SW 1271 (cell line): ENCODE measurements at regions not wholly inside any gene's neighbourhood (a gene's known extent, or its start where the extent isn't known, plus 50 kb on each side); places are given as distances from the start of the nearest gene placed in this dataset.

Source experiments
- DNase-seq, 2 experiments: peaks; one replicate each; lab custom pipeline; 2025; lab: John Stamatoyannopoulos, UW

DNA sequence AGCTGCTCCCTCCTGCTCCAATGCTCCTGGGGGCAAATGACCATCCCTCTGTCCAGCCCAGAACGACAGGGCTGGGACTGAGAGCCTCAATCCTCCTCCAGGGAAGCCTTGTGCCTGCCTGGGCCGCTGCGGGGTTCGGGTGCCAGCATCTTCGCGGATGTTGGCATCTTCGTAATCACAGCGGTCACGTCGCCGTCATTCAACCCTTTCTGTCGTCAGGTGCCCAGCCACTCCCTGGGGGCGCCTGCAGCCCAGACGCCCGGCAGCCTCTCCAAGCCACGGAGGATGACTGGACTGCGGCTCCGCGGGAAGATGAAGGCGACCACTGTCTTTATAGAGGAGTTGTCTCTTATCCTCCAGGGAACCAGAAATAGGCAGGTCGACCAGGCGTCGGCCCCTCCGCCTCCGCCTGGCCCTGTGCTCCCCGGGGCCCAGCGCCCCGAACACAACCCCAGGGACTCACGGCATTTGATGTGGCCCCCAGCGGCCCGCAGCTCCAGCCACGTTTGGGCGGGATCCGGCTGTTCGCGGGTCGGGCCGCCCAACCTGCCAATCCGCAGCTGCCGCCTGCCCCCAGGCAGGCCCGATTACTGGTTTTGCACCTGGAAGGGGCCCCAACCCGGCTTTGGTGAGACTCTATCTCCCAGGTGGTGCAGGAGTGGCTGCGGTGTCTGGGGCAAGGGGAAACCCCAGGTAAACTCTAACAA is 113.9 kb downstream of the THNSL2 start:
- DNase-seq: no peak

DNA sequence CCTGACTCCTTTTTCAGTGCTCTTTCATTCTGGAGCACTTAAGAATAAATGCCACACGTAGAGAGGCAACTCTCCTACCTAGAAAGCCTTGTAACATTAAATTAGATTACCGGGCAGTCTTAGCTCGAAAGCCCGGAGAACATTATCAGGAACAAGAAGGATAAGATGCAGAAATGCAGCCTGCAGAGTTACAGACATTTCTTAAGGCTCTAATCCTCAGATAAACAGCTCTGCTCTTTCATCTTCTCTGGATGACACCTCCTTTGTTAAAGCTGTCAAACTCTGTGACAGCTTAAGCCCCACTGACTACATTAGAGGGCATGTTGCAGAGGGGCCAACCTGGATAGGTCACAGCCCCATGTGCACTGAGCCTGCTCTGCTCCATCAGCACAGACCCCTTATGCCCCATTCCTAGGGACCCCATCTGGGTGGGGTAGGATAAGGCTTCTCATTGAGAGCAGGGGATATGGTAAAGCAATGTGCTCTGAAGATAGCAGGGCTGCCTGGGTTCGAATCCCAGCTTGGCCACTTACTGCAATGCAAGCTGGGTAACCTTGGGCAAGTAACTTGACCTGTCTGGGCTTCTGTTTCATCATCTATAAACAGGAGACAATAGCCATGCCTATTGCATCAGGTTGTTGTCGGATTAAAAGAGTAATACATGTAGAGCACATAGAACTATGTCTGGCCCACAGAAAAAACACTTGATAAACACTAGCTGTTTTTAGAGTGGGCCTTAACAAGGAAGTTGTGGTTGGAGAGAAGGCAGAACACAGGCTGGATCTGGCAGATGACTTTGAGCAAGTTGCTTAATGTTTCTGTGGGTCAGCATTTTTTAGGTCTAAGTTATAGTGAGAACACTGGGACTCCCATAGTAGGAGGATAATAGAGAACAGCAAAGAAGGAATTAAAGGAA is 111.4 kb downstream of the THNSL2 start:
- no peak for DNase-seq

DNA sequence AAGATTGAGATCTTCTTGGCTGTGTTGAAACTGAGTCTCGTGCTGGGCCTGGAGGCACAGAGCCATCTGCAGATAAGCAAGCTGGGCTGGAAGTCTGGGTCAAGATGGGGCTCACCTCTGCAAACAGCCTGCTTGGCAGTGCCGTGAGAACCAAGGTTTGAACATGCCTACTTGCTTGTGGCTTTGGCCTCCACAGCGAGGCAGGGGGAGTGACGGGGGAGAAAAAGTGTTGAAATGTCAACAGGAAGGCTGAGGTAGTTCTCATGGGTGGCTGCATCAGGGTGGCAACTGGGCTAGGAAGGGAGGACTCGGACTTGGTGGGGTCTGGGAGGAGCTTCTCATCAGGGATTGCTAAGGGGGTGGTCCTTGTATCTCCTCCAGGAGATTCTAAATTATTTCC is 99.7 kb downstream of the THNSL2 start:
- DNase-seq: no peak

DNA sequence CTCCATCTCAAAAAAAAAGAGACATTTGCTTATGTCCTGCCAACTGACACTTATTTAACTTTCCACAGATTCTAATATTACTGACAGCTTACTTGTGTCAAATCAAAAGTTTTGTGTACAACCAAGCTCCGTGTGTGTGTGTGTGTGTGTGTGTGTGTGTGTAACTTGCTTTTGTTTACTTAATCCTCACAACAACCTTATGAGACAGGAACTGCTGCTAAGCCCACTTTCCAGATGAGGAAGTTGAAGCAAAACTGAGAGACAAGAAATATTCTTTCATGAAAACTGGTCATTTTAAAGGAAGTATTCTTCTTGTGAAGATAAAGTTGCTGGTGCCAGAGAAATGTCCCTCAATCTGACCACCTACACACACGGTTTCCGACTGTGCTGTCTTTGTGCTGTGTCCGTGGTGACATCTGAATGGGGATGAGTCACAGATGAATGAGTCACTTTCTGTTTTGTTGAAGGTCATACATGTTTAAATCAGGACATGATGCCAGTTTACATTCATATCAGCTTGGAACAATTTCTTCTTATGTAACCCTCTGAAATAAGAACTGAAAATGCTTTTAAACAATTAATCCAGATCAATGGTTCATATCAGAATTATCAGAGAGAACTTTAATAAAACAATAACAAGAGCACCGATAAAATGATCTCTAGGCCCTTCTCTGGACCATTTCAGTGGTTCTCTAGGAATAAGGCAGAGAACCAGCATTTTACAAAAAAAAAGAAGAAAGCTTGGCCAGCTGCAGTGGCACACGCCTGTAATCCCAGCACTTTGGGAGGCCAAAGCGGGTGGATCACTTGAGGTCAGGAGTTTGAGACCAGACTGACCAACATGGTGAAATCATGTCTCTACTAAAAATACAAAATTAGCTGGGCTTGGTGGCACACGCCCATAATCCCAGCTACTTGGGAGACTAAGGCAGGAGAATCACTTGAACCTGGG is 95.5 kb downstream of the THNSL2 start:
- DNase-seq: peak in 1 of 2 experiments; percentile 51

DNA sequence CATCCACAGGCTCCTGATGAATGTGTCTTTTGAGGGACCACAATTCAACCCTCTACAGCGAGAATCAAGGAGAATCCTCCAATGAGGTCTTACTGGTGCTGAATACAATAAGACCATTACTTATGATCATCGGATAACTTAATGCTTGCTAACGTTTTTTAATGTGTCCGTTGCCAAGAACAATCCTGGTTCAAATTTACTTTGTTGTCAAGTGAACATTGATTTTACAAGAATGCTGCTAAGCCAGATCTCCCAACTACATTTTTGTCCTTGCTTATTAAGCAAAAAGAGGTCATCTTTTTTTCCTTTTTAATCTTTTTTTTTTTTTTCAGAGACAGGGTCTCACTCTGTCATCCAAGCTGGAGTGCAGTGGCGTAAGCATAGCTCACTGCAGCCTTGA is 93.7 kb downstream of the THNSL2 start:
- DNase-seq: no peak

DNA sequence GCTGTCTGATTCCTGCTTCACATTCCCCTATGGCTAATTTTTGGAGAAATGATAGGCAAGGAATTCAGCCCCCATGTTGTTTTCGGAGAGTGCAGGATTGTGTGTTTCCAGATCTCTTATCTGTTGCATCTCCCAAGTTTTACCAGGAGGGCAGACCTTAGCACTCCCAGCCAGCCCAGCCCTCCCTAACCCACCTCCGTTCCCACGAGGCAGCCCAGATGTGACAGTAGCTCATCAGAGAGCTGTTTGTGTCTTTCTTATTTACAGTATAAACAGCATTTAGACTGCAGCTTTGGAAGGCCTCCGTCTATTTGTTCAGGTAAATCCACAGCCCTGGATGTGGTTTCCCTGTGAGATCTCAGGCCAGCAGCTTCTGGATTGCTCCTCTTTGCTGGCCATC is 91.6 kb downstream of the THNSL2 start:
- no peak for DNase-seq

DNA sequence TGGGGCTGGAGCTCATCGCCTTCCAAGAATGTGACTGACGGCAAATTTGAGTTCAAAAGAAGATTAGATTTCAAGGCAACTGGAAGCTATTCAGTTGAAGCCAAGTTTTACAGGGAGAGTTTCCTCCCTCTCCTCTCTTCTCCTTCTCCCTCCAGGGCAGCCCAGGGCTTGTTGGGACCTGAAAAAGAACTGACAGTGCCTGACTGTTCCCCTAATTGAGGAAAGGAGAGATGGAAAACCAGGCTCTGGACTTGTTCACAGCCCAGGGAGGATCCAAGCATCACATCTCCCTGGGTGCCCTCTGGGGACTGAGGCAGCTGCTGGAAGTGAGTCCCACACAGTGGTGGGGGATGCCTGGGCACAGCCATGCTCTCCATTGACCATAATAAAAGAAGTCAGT is 88.1 kb downstream of the THNSL2 start:
- DNase-seq: no peak

DNA sequence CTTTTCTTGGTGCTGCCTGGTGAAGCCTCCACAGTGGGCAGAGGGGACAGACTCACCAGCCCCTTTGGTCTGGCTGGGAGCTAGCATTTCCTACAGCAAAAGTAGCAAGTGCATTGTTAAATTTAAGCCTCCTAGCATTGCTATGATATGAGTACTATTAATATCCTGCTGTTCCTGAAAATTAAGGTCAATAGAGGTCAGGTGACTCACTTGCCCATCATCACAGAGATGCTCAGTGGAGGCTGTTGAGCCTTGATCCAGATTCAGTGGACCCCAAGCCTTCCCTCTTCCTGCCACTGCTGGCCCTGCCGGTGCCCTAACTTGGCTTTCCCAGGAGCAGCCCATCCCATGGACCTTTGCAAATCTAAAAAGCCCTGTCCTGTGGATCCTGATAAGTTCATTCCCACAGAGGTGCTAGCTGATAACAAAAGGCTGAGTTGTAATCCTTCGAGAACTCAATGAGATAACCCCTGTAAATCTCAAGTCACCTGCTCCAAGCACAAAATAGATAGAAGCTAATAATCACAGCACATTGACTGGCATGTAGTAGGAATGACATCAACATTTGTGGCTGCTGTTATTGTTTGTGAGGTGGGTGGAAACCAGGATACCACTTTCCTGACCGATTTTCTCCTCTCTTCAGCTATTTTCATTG is 84.4 kb downstream of the THNSL2 start:
- peak in 1 of 2 experiments; percentile 15 for DNase-seq

DNA sequence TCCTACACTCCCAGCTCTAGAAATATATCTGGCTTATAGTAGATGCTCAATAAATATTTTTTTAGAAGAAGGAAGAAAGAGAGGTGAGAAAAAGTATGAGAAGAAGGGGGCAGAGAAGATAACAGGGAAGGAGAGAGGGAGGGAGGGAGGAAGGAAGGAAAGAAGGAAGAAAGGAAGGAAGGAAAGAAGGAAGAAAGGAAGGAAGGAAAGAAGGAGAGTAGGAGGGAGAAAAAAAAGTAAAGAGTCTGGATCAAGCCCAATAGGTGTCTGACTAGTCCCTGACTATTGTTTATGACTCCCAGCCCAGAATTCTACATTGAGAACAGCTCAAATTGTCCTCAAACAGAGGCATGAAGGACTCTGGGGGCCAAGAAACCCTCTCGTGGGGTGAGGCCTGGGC is 83.9 kb downstream of the THNSL2 start:
- no peak for DNase-seq

DNA sequence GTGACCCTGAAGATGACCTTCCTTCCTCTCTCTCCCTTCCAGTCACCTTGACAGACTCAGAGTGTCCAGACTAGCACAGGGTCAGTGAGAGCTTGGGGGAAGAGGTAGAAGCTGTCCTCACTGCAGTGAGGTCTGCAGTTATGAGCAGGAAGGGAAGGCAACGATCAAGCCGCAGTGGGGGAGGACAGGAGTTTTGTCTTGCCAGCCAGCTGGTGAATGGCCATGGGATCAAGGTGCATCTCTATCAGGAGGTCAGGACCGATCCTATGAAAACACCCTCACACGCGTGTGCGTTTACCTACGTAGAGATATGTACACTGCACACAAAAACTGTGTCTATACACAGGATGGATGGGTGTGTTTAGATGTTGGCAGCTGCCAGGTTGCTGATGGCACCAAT is 83.2 kb downstream of the THNSL2 start:
- no peak for DNase-seq

DNA sequence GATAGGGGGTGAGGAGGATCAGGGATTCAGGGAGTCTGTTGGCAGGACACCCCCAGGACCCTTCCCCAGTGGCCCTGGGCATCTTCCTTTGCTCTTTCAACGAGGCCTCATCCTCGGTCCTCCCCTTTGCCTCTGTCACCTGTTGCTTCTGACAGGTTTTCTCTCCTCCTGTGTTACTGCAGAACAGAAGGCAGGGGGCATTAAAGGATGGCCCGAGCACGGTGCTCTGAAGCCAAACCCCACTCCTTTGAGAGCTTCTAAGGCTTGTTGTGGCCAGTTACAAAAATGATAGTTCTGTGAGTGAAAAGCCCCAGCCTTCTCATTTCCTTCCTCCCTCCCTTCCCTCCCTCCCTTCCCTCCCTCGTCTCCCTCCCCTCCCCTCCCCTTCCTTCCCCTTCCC is 82.5 kb downstream of the THNSL2 start:
- DNase-seq: no peak

DNA sequence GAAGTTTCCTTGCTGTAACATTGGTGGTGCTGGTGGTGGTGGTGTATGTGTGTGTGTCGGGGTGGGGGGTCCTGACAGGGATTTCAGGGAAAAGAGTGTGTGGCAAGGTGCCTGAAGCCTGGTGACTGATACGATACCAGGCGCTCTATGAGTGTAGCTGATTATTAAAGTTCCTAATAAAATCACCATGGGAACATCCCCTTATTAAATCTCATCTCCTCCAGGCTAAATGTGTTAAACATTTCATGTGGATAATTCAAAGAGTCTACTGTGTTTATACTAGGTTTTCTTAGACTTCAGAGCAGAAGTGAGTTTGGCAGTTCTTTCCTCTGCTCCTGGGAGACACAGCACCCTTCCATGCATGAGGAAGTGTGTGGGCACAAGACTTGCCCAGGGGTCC is 82.0 kb downstream of the THNSL2 start:
- no peak for DNase-seq

DNA sequence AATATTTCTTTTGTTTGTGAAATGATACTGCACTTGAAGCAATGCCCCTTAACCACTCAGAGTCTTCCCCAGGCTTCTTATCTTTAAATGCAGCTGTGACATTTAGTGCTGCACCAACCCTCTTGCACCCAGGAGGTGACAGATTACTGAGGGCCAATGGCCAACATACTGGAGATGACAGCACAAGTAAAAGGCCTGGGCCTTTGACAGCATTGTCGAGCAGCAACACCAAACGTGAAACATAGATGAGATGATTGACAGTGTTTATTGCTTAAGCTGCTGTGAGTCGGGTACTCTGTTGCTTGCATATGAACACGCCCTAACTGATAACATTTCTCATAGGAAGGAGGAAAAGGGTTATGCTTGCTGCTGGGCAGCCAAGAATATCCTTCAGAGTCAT is 80.3 kb downstream of the THNSL2 start:
- DNase-seq: no peak

DNA sequence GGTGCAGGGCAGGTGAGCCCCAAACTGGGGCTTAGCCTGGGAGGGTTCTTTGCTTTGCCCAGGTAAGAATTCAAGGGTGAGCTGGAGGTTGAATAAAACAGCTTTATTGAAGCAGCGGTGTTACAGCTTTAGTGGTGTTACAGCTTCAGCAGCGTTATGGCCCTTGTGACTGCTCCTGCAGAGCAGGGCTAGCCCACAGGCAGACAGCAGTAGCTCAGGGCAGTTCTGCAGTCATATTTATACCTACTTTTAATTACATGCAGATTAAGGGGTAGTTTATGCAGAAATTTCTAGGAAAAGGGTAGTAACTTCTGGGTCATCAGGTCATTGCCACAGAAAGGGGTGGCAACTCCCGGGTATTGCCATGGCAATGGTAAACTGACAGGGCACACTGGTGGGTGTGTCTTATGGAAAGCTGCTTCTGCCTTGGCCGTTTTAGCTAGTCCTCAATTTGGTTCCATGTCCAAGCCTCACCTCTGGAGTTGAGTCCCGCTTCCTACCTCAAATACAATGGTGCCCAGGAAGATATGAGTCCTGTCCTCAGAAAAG is 78.2 kb downstream of the THNSL2 start:
- DNase-seq: no peak

DNA sequence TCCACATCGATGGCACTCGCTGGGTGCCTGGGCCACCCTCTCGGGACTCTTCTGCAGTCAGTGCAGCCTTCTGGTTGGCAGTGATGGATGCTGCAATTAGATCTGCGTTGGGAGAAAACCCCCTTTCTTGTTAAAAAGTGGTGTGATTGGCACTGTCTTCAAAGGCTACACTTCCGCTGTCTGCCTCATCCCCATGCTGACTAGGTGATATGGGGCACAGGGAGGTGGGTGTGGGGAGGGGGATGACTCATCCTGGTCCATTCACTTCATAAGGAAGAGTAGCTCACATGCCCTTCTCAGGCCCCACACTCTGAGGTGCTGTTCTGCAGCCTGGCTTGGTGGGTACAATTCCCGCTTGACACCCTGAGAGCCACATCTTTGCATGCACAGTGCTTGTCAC is 77.4 kb downstream of the THNSL2 start:
- DNase-seq: no peak

DNA sequence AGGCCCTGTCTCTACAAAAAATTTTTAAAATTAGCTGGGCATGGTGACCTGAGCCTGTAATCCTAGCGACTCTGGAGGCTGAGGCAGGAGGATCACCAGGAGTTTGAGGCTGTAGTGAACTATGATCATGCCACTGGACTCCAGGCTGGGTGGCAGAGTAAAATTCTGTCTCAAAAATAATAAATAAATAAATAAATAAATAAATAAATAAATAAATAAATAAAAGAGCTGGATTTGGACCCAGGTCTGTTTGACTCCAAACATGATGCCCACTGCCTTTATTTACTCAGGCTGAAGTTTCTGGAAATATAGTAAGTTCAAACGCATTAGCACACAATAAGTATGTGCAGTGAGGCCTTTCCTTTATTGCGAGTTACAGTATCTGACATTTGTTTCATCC is 75.0 kb downstream of the THNSL2 start:
- DNase-seq: no peak

DNA sequence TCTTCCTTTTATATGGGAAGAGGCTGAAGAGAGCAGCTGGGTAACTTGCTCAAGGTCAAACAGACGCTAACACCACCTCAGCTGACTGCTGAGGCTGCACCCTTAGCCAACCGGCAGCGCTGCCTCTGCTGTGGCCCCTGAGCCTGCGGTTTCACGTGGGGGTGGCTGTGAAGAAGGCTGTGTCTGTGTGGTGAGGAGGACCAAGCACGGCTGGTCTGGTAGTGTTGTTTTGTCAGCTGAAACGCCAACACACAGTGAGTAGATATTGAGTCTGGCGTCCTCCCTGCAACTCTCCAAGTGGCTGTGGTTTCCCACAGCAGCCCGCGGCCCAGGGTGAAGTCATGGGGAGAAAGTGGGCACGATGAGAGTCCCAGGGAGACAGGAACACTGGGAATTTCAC is 69.6 kb downstream of the THNSL2 start:
- DNase-seq: no peak

DNA sequence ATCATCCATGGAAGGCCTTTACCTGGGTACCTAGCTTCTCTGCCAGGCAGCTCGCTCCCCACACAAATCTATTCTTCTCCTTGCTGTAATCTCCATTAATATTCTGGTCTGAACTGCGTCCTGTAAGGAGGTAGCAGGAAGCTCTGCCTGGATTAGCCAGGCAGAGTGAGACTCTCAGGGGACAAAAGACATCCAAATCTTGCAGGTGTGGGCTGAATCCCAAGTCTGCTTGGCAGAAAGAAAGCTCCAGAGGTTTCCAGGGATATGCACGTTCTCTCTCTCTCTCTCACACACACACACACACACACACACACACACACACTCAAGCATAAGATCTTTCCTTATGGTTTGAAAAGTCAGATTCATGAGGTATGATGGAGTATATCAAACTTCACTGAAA is 66.5 kb downstream of the THNSL2 start:
- no peak for DNase-seq
